ENCODE measurements at regions not wholly inside any gene's neighbourhood (a gene's known extent, or its start where the extent isn't known, plus 50 kb on each side); places are given as distances from the start of the nearest gene placed in this dataset.
A peak's percentile ranks its signal among the peaks of the same experiment; 100 is the strongest.

DNA sequence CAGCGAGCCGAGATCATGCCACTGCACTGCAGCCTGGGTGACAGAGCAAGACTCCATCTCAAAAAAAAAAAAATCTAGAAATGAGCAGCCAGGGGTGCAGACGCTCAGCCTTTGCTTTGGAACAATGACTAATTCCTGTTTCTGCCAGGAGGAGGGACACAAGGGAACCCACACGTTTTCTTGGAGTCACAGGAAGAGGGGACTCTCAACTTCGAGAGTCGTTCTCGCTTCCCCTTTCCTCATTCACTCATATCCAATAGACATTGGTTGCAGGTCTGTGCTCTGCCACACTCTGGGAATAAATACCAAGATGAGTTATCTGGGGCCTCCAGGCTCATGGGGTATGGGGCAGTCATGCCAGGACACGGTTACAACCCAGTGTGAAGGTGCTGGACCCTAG, 91.5 kb upstream of the RREB1 start:
- POLR2A ChIA-PET: no interaction called here
- Histone ChIP-seq H3K4me2 (ENCODE audit: insufficient read depth, low read length) (no peak overlapping the region), H3K9me1 (ENCODE audit: control insufficient read depth, insufficient read depth, low read length) (no peaks in the 10 kb centered on the region), H3K9me3 (replicated peaks; ENCODE audit: control insufficient read depth, insufficient read depth, low read depth, low read length) (no peaks in the 10 kb centered on the region), H3K27ac (ENCODE audit: extremely low read depth, low read depth, low read length) (no peak overlapping the region), H2AFZ (ENCODE audit: low read depth, low read length) (peak overlapping the region; percentile 53), H3K4me3 (no peak overlapping the region), H3K9ac (ENCODE audit: insufficient read depth in 1 of 2, low read depth in 2 of 2, low read length in 2 of 2) (no peak overlapping the region), H3K4me1 (replicated peaks in 1 of 2; ENCODE audit: control insufficient read depth in 2 of 2, insufficient read depth in 2 of 2, low read length in 2 of 2) (no peaks in the 10 kb centered on the region; a peak in 1 of 5 replicates), H3K27me3 (ENCODE audit: control insufficient read depth in 2 of 2, insufficient read depth in 2 of 2, low read length in 2 of 2) (no peaks in the 10 kb centered on the region), H4K20me1 (replicated peaks; ENCODE audit: control insufficient read depth, insufficient read depth, low read length) (no peaks in the 10 kb centered on the region), H3K36me3 (ENCODE audit: control insufficient read depth, insufficient read depth, low read length) (no peaks in the 10 kb centered on the region), H3K79me2 (ENCODE audit: control insufficient read depth, insufficient read depth, low read length) (no peaks in the 10 kb centered on the region)
- WGBS (ENCODE audit: insufficient coverage, low coverage, missing lambda C conversion rate): 63% methylated on average over 6 of the region's 8 CpGs
- no TSS peak for BruUV-seq (replicated peaks)
- no peak; the same call in 2 of the 3 replicates for ATAC-seq
- in situ Hi-C loops (cut with MboI): no loop called here
- no peak for DNase-seq (ENCODE audit: extremely low read depth in 1 of 4, low spot score in 3 of 4)
- CTCF ChIA-PET (ENCODE audit: low intra/inter-chr PET ratio): no interaction called here
- TF ChIP-seq TCFL5 (CRISPR knock-in tag; conservative IDR thresholded peaks at IDR 0.05) (no peak), EZH2 (IDR thresholded peaks at IDR 0.05; ENCODE audit: borderline replicate concordance, low read depth, low read length) (no peak), HDGF (IDR thresholded peaks at IDR 0.05) (no peak), SETDB1 (IDR thresholded peaks at IDR 0.05; ENCODE audit: low read length) (no peak), ZNF77 (CRISPR knock-in tag; IDR thresholded peaks at IDR 0.05) (no peak), KLF10 (CRISPR knock-in tag; IDR thresholded peaks at IDR 0.05) (no peak), DMBX1 (CRISPR knock-in tag; IDR thresholded peaks at IDR 0.05; ENCODE audit: borderline replicate concordance) (no peak), DACH1 (IDR thresholded peaks at IDR 0.05; ENCODE audit: partially characterized antibody) (no peak)
- TF ChIP-seq, protein P1, sequence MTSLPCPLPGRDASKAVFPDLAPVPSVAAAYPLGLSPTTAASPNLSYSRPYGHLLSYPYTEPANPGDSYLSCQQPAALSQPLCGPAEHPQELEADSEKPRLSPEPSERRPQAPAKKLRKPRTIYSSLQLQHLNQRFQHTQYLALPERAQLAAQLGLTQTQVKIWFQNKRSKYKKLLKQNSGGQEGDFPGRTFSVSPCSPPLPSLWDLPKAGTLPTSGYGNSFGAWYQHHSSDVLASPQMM (CRISPR knock-in tag; IDR thresholded peaks at IDR 0.05): no peak
- intact Hi-C loops (cut with micrococcal nuclease): loop anchor here (10.0 kb wide), 1 partner anchor 219 kb away; no protein-coding TSS in a partner anchor
- no peak for FAIRE-seq

Measured in K562 (cell line).